ENCODE measurements at regions not wholly inside any gene's neighbourhood (a gene's known extent, or its start where the extent isn't known, plus 50 kb on each side); places are given as distances from the start of the nearest gene placed in this dataset.
A peak's percentile ranks its signal among the peaks of the same experiment; 100 is the strongest.

DNA sequence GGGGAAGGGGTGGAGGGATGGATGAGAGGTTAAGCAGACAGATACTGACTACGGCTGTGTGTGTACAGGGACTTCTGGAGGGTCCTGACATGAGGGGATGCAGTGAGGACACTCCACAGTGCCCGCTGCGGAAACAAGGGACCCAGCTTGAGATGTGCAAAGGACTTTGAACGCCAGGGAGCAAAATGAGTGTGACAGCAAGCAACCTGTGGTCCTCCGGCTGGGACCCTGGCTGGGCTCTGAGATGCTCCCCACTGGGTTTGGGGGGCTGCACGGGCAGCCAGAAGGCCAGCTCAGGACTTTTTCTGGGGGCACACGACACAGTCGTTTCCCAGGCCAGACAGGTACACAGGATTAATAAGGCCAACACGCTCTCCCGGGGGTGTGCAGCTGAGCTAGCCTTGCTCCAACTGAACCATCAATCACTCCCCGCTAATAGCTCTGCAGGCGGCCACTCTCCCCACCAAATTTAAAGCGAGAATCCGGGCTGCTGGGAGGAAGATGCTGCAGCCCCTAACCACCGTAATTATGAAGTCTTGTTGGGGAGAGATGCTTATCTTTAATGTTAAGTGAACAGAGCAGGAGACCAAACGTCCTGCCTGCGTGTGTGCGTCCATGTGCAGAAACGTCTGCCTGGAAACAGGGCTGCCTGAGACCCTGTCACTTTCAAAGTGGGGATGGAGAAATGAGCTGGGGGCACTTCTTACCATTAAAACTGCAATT, 51.6 kb upstream of the DLK1 start:
- peak in 1 of 2 experiments; percentile 54 for DNase-seq

DNA sequence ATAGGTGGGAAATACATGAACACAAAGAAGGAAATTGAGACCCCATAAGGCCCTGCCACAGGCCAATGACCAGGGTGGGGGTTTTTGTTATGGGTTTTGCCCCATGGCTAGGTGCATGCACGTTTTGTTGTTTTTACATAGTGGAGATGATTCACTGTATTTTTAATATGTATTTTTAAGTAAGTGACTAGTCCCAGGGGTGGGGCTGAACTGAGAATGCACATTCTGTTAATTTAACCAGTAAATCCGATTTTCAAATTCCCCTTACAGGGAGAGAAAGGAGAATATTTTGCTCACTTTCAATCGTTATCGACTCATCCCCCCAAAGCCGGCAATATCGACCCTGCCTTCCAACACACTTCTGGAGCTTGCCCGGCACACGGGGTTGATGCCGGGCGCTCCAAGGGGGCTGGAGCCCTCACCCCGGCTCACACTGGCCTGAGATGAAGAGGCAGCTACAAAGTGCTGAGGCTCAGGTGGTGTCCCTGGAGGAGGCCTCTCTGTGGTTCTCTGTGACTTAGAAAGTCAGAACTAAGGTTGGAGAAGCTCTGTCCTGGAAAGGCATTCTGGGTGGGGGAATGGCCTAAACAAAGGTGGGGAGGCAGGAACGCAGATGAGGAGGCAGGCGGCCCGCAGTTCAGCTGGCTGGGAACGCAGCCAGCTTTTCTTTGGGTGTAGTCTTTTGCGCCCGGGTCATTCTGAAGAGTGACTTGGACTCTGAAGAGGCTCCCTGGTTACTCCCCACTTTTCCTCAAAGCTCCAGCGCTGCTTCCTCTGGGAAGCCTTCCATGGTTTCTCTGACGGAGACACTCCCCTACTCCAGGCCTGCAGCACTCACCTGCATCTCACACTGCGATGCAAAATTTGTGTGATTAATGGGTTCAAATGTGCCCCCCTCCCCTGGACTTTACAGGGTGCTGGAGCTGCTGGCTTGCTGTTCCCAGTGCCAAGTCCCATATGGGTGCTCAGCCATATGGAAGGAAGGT, 50.7 kb upstream of the DLK1 start:
- DNase-seq: no peak
